IPS-20b (cell line): ENCODE measurements at regions not wholly inside any gene's neighbourhood (a gene's known extent, or its start where the extent isn't known, plus 50 kb on each side); places are given as distances from the start of the nearest gene placed in this dataset.

Experiments
- H3K27ac ChIP-seq: one replicate; pipeline ENCODE4 v1.5.1; 2013; ENCODE audit warnings: low read length
- H3K27me3 ChIP-seq: 2 replicates; pipeline ENCODE4 v1.6.1; 2013; ENCODE audit warnings: mild to moderate bottlenecking, low read length, inconsistent platforms; ENCODE audit not compliant: insufficient read depth
- H3K36me3 ChIP-seq: 2 replicates; pipeline ENCODE4 v1.6.1; 2013; ENCODE audit warnings: low read depth, mild to moderate bottlenecking, inconsistent platforms, low read length, moderate library complexity; ENCODE audit not compliant: insufficient read depth
- H3K4me1 ChIP-seq: 2 replicates; pipeline ENCODE4 v1.6.1; 2013; ENCODE audit warnings: mild to moderate bottlenecking, control low read depth, inconsistent platforms, low read length, moderate library complexity; ENCODE audit not compliant: insufficient read depth
- H3K4me3 ChIP-seq: 2 replicates; pipeline ENCODE4 v1.5.1; 2013; ENCODE audit warnings: mild to moderate bottlenecking, low read length, inconsistent platforms
- H3K9ac ChIP-seq: 2 replicates; pipeline ENCODE4 v1.6.1; 2013; ENCODE audit warnings: low read depth, mild to moderate bottlenecking, inconsistent platforms, low read length, moderate library complexity
- H3K9me3 ChIP-seq: 2 replicates; pipeline ENCODE4 v1.6.1; 2013; ENCODE audit warnings: mild to moderate bottlenecking, low read depth, low read length, inconsistent platforms; ENCODE audit not compliant: insufficient read depth

GRCh38 chr13:106007156-106007555, 528.3 kb downstream of the EFNB2 start:
- H3K9ac ChIP-seq = no peak overlapping the region
- no peaks in the 10 kb centered on the region for H3K36me3 ChIP-seq
- H3K27me3 ChIP-seq = no peaks in the 10 kb centered on the region
- H3K4me1 ChIP-seq = no peaks in the 10 kb centered on the region
- no peaks in the 10 kb centered on the region for H3K9me3 ChIP-seq
- no peak overlapping the region for H3K27ac ChIP-seq
- no peak overlapping the region for H3K4me3 ChIP-seq

DNA sequence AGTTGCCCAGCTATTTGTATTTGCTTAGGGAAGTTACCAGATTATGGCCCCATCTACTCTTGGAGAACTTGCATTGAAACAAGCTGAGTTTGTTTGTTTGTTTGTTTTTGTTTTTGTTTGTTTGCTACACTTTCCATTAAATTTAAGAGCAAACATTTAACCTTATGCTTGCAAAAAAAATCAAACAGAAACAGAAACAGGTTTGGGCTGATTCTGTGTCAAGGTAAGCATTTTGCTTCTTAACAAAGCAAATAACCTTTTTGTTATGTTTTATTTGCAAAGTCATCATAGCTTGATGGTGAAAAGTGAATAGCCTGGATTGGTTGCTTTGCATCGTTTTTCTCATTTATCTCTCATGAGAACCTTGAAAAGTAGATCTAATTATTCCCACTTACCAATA, 531.8 kb downstream of the EFNB2 start:
- Histone ChIP-seq H3K9ac (no peak overlapping the region), H3K27ac (no peak overlapping the region), H3K27me3 (no peaks in the 10 kb centered on the region)

GRCh38 chr13:106001443-106001842, 534.0 kb downstream of the EFNB2 start:
- Histone ChIP-seq H3K4me3 (no peak overlapping the region), H3K9ac (no peak overlapping the region), H3K27me3 (no peaks in the 10 kb centered on the region), H3K36me3 (no peaks in the 10 kb centered on the region), H3K4me1 (no peaks in the 10 kb centered on the region), H3K27ac (no peak overlapping the region), H3K9me3 (no peaks in the 10 kb centered on the region)

More for the DNA sequence above, 531.8 kb downstream of the EFNB2 start:
- no peaks in the 10 kb centered on the region for H3K9me3 ChIP-seq
- no peak overlapping the region for H3K4me3 ChIP-seq
- no peaks in the 10 kb centered on the region for H3K4me1 ChIP-seq
- H3K36me3 ChIP-seq = no peaks in the 10 kb centered on the region

- Histone ChIP-seq H3K27me3 (no peaks in the 10 kb centered on the region), H3K9me3 (no peaks in the 10 kb centered on the region), H3K27ac (no peak overlapping the region), H3K4me1 (no peaks in the 10 kb centered on the region), H3K36me3 (no peaks in the 10 kb centered on the region), H3K9ac (no peak overlapping the region), H3K4me3 (no peak overlapping the region)
Measured at GRCh38 chr13:105997581-105998550, 537.6 kb downstream of the EFNB2 start.

- H3K9me3 ChIP-seq = no peaks in the 10 kb centered on the region
- H3K36me3 ChIP-seq = no peaks in the 10 kb centered on the region
- no peak overlapping the region for H3K9ac ChIP-seq
- no peak overlapping the region for H3K27ac ChIP-seq
- no peak overlapping the region for H3K4me3 ChIP-seq
- no peaks in the 10 kb centered on the region for H3K27me3 ChIP-seq
- no peaks in the 10 kb centered on the region for H3K4me1 ChIP-seq
Measured at GRCh38 chr13:105996391-105997025, 539.0 kb downstream of the EFNB2 start.

DNA sequence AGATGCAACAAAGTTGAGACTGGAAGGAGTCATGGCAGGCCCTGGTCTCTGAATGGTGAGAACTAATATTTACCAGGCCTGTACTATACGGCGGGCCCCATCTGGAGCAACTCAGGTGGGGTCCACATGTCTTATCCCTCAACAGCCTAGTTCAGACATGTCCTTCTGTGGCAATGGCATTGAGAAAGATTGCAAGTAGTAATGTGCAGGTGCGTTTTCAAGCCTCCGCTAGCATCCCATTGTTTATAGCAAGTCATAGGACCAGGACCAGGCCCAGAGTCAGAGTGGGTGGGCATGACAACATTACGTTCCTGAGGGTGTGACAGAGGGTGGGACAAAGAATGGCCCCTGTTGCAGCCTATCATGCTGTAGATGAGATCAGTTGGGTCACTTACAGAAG, 541.1 kb downstream of the EFNB2 start:
- H3K9ac ChIP-seq = no peak overlapping the region
- no peaks in the 10 kb centered on the region for H3K36me3 ChIP-seq
- no peaks in the 10 kb centered on the region for H3K9me3 ChIP-seq
- no peak overlapping the region for H3K27ac ChIP-seq
- no peaks in the 10 kb centered on the region for H3K27me3 ChIP-seq
- H3K4me1 ChIP-seq = no peaks in the 10 kb centered on the region
- H3K4me3 ChIP-seq = no peak overlapping the region

DNA sequence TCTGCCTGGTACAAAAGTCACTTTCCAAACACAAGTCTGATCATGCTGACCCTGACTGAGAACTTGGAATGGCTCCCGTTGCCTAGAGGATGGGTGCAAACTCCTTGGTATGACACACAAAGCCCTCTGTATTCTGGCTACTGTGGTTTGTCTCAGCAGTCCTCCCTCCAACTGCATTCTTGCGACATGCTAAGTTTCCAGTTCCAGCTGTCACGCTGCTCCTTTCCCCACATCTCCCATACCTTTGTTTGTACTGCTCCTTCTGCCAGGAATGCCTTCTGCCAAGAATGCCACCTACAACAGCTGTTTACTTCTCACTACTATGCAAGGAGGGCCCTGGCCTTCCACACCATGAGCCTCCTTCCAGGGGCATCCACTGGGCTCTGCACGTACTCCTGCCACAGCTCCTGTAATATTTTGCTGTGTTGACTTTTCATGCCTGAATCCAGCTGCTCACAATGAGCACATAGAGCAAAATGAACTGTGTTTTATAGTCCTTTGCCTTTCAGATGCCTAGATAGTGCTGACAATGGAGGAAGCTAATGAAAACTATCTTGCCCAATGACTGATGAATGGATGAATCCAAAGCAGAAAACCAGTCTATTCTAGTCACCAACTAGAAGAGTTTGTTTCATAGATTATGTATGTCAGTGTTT, 543.7 kb downstream of the EFNB2 start:
- Histone ChIP-seq H3K4me3 (no peak overlapping the region), H3K4me1 (no peaks in the 10 kb centered on the region), H3K27me3 (no peaks in the 10 kb centered on the region), H3K9ac (no peak overlapping the region), H3K9me3 (no peaks in the 10 kb centered on the region), H3K27ac (no peak overlapping the region), H3K36me3 (no peaks in the 10 kb centered on the region)

- Histone ChIP-seq H3K9me3 (no peaks in the 10 kb centered on the region), H3K36me3 (no peaks in the 10 kb centered on the region), H3K4me3 (no peak overlapping the region), H3K4me1 (no peaks in the 10 kb centered on the region), H3K27me3 (no peaks in the 10 kb centered on the region), H3K27ac (no peak overlapping the region), H3K9ac (no peak overlapping the region)
Measured at GRCh38 chr13:105991131-105991530, 544.3 kb downstream of the EFNB2 start.

- H3K9me3 ChIP-seq = no peaks in the 10 kb centered on the region
- H3K4me1 ChIP-seq = no peaks in the 10 kb centered on the region
- H3K4me3 ChIP-seq = no peak overlapping the region
- no peaks in the 10 kb centered on the region for H3K36me3 ChIP-seq
- no peaks in the 10 kb centered on the region for H3K27me3 ChIP-seq
- H3K9ac ChIP-seq = no peak overlapping the region
- no peak overlapping the region for H3K27ac ChIP-seq
Measured at GRCh38 chr13:105990256-105990958, 545.1 kb downstream of the EFNB2 start.

DNA sequence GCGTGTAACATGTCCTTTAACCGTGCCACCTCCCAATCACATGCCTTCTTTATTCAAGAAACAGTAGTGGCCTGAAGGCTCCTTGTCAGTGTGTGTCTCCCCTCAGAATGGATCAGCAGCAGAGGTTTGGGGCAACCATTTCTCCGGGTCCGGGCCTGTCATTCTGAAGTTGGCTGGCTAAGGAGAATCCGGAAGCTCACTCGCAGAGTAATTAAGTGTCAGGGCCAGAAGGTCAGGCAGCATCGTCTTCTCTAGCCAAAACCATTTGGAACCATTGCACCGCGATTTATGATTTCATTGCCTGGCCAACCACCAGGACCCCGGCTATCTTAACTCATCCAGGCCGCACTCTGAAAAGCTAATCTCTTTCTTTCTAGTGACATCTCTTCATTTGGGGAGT, 550.8 kb downstream of the EFNB2 start:
- no peaks in the 10 kb centered on the region for H3K36me3 ChIP-seq
- no peak overlapping the region for H3K4me3 ChIP-seq
- H3K9ac ChIP-seq = no peak overlapping the region
- no peaks in the 10 kb centered on the region for H3K9me3 ChIP-seq
- no peak overlapping the region for H3K27ac ChIP-seq
- no peaks in the 10 kb centered on the region for H3K27me3 ChIP-seq
- H3K4me1 ChIP-seq = no peaks in the 10 kb centered on the region

DNA sequence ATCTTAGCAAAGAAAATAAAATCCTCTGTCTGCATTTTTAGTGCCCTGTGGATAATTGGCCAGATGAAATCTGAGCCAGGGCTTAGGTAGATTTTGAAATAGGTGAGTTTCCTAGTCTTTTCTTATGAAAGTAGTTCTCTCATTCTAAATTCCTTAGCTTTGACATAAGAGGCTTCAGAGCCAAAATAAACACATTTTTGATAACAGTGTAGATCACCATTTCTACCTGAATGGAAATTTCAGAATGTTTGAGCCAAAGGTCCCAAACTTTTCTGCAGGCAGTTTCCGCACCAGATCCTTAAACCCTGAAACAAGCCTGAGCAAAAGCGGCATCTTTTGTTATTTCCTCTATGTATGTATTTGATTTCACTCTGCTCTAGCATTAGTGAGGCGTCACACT, 551.2 kb downstream of the EFNB2 start:
- Histone ChIP-seq H3K36me3 (no peaks in the 10 kb centered on the region), H3K27me3 (no peaks in the 10 kb centered on the region), H3K9me3 (no peaks in the 10 kb centered on the region), H3K4me3 (no peak overlapping the region), H3K9ac (no peak overlapping the region), H3K27ac (no peak overlapping the region), H3K4me1 (no peaks in the 10 kb centered on the region)
